HEK293 (cell line): ENCODE measurements at regions not wholly inside any gene's neighbourhood (a gene's known extent, or its start where the extent isn't known, plus 50 kb on each side); places are given as distances from the start of the nearest gene placed in this dataset.

Experiments
- CTCF ChIA-PET: fragments of 350-600 bp; formaldehyde crosslinking; extraction: SDS; loops from one replicate; lab custom pipeline; 2021; ENCODE audit warnings: antibody characterized with exemption; lab: Yijun Ruan, JAX
- POLR2A ChIA-PET: fragments of 300-600 bp; formaldehyde crosslinking; extraction: SDS; loops from one replicate; lab custom pipeline; 2020; ENCODE audit warnings: antibody characterized with exemption, inconsistent platforms; lab: Yijun Ruan, JAX
- H3K27ac ChIP-seq: fragments of 200-500 bp; sonication (Bioruptor generic); 2 replicates; pipeline ENCODE4 v1.5.1; 2014; ENCODE audit warnings: low read depth, low read length, control low read depth, inconsistent platforms; ENCODE audit errors: extremely low read depth
- H3K36me3 ChIP-seq, 2 experiments: fragments of 200-500 bp in 1 of 2; sonication (Bioruptor generic) in 1 of 2; 1 replicate in 1 of 2; 2 replicates in 1 of 2; pipeline ENCODE4 v1.5.1; 2014 to 2017; ENCODE audit warnings: inconsistent platforms in 2 of 2, low read length in 2 of 2; ENCODE audit not compliant: control insufficient read depth in 2 of 2, insufficient read depth in 1 of 2
- H3K4me1 ChIP-seq: fragments of 200-500 bp; sonication (Bioruptor generic); 2 replicates; pipeline ENCODE4 v1.5.1; 2014; ENCODE audit warnings: mild to moderate bottlenecking, low read length, inconsistent platforms; ENCODE audit not compliant: control insufficient read depth, insufficient read depth
- H3K4me3 ChIP-seq: 2 replicates; pipeline ENCODE4 v1.5.1; 2011; ENCODE audit warnings: low read depth, mild to moderate bottlenecking, control low read depth, low read length, moderate library complexity
- H3K9me3 ChIP-seq: fragments of 200-500 bp; sonication (Bioruptor generic); 2 replicates; pipeline ENCODE4 v1.5.1; 2014; ENCODE audit warnings: low read depth, low read length, inconsistent platforms; ENCODE audit not compliant: control insufficient read depth, insufficient read depth
- GLIS2 ChIP-seq: fragments of 450-650 bp; formaldehyde crosslinking; IDR thresholded peaks from 2 replicates; pipeline ENCODE4 v1.5.1; 2016; ENCODE audit warnings: missing biosample characterization, missing genetic modification characterization
- HIC1 ChIP-seq: fragments of 450-650 bp; formaldehyde crosslinking; IDR thresholded peaks from 2 replicates; pipeline ENCODE4 v1.5.1; 2016; ENCODE audit warnings: missing biosample characterization, missing genetic modification characterization
- KLF10 ChIP-seq: fragments of 450-650 bp; IDR thresholded peaks from 2 replicates; pipeline ENCODE4 v1.5.1; 2018; ENCODE audit warnings: missing biosample characterization, mild to moderate bottlenecking, missing genetic modification characterization
- KLF9 ChIP-seq: fragments of 450-650 bp; formaldehyde crosslinking; IDR thresholded peaks from 2 replicates; pipeline ENCODE4 v1.5.1; 2016; ENCODE audit warnings: missing biosample characterization, missing genetic modification characterization, low read depth
- TSHZ1 ChIP-seq: fragments of 450-650 bp; formaldehyde crosslinking; IDR thresholded peaks from 2 replicates; pipeline ENCODE4 v1.5.1; 2016; ENCODE audit warnings: missing biosample characterization, missing genetic modification characterization, borderline replicate concordance
- ZNF10 ChIP-seq: fragments of 450-650 bp; formaldehyde crosslinking; IDR thresholded peaks from 2 replicates; pipeline ENCODE4 v1.5.1; 2017; ENCODE audit warnings: missing biosample characterization, missing genetic modification characterization
- ZNF280C ChIP-seq: fragments of 450-650 bp; formaldehyde crosslinking; IDR thresholded peaks from 2 replicates; pipeline ENCODE4 v1.5.1; 2016; ENCODE audit warnings: missing biosample characterization, missing genetic modification characterization
- ZNF302 ChIP-seq: fragments of 450-650 bp; formaldehyde crosslinking; IDR thresholded peaks from 2 replicates; pipeline ENCODE4 v1.5.1; 2016; ENCODE audit warnings: missing biosample characterization, missing genetic modification characterization, low read depth
- ZNF37A ChIP-seq: fragments of 450-650 bp; IDR thresholded peaks from 2 replicates; pipeline ENCODE4 v1.5.1; 2018; ENCODE audit warnings: missing biosample characterization, missing genetic modification characterization
- ZNF423 ChIP-seq: fragments of 450-650 bp; formaldehyde crosslinking; IDR thresholded peaks from 2 replicates; pipeline ENCODE4 v1.5.1; 2016; ENCODE audit warnings: missing biosample characterization, missing genetic modification characterization
- ZNF561 ChIP-seq: fragments of 450-650 bp; IDR thresholded peaks from 2 replicates; pipeline ENCODE4 v1.5.1; 2018; ENCODE audit warnings: missing biosample characterization, missing genetic modification characterization, borderline replicate concordance
- ZNF596 ChIP-seq: fragments of 450-650 bp; IDR thresholded peaks from 2 replicates; pipeline ENCODE4 v1.5.0; 2018; ENCODE audit warnings: missing biosample characterization, mild to moderate bottlenecking, missing genetic modification characterization, moderate library complexity
- ZNF76 ChIP-seq: fragments of 450-650 bp; formaldehyde crosslinking; IDR thresholded peaks from 2 replicates; pipeline ENCODE4; 2016; ENCODE audit warnings: low read depth, missing biosample characterization, missing genetic modification characterization, borderline replicate concordance
- ZNF785 ChIP-seq: fragments of 450-650 bp; formaldehyde crosslinking; IDR thresholded peaks from 2 replicates; pipeline ENCODE4 v1.5.1; 2016; ENCODE audit warnings: missing biosample characterization, missing genetic modification characterization
- ZNF830 ChIP-seq: fragments of 450-650 bp; IDR thresholded peaks from 2 replicates; pipeline ENCODE4 v1.5.0; 2018; ENCODE audit warnings: missing biosample characterization, missing genetic modification characterization, low read depth, mild to moderate bottlenecking, moderate library complexity
- ZSCAN16 ChIP-seq: fragments of 450-650 bp; formaldehyde crosslinking; IDR thresholded peaks from 2 replicates; pipeline ENCODE4 v1.5.1; 2016; ENCODE audit warnings: missing biosample characterization, missing genetic modification characterization

- TF ChIP-seq TSHZ1 (tag by site-specific recombination) (no peak), ZNF561 (tag by site-specific recombination) (no peak), ZNF37A (no peak), ZNF596 (tag by site-specific recombination) (no peak), KLF10 (tag by site-specific recombination) (no peak), ZNF302 (tag by site-specific recombination) (no peak), ZNF10 (tag by site-specific recombination) (no peak), HIC1 (tag by site-specific recombination) (no peak)
- TF ChIP-seq, all 188 proteins: peak for 0
Measured at GRCh38 chr12:127883013-127883412, 384.0 kb upstream of the TMEM132C start (continued).

GRCh38 chr12:127885954-127886750 is 380.8 kb upstream of the TMEM132C start:
- Histone ChIP-seq H3K4me3 (no peak overlapping the region), H3K36me3 (no peaks in the 10 kb centered on the region), H3K4me1 (no peaks in the 10 kb centered on the region), H3K27ac (no peak overlapping the region), H3K9me3 (no peaks in the 10 kb centered on the region)
- ChIA-PET POLR2A (no interaction called here), CTCF (no interaction called here)
- TF ChIP-seq ZNF280C (tag by site-specific recombination) = no peak
- no peak for TF ChIP-seq ZNF76
- no peak for TF ChIP-seq KLF9 (tag by site-specific recombination)
- TF ChIP-seq ZNF785 = no peak
- TF ChIP-seq ZNF423 (tag by site-specific recombination) = no peak
- no peak for TF ChIP-seq ZSCAN16 (tag by site-specific recombination)
- TF ChIP-seq GLIS2 = no peak
- no peak for TF ChIP-seq ZNF830 (tag by site-specific recombination)
